Esophagus muscularis mucosa (tissue), 4 donors: ENCODE measurements at regions not wholly inside any gene's neighbourhood (a gene's known extent, or its start where the extent isn't known, plus 50 kb on each side); places are given as distances from the start of the nearest gene placed in this dataset.

Experiments used
- CTCF ChIP-seq, 3 experiments: fragments of 200-600 bp in 2 of 3; fragments of 450-650 bp in 1 of 3; sonication (generic) in 2 of 3; IDR thresholded peaks; one replicate each; pipeline ENCODE4 v1.5.1; 2017 to 2019; ENCODE audit warnings: antibody characterized with exemption in 3 of 3, mild to moderate bottlenecking in 2 of 3, moderate library complexity in 1 of 3
- EP300 ChIP-seq: sonication (generic); formaldehyde crosslinking; IDR thresholded peaks from one replicate; pipeline ENCODE4 v1.6.1; 2017; ENCODE audit warnings: antibody characterized with exemption
- POLR2A ChIP-seq: fragments of 450-650 bp; IDR thresholded peaks from one replicate; pipeline ENCODE4 v1.6.1; 2017; ENCODE audit warnings: antibody characterized with exemption, moderate library complexity, mild to moderate bottlenecking, low read depth
- POLR2AphosphoS5 ChIP-seq, 2 donors: sonication (generic); formaldehyde crosslinking; IDR thresholded peaks; one replicate each; pipeline ENCODE4 v1.6.1; 2017; ENCODE audit warnings: antibody characterized with exemption in 2 of 2

GRCh38 chr18:11249391-11249790, 100.0 kb upstream of the PIEZO2 start:
- TF ChIP-seq CTCF (IDR thresholded peaks at IDR 0.05), result no peak
- TF ChIP-seq POLR2AphosphoS5 (IDR thresholded peaks at IDR 0.05), result no peak
- no peak for TF ChIP-seq POLR2A
- no peak for TF ChIP-seq EP300
